ENCODE measurements at regions not wholly inside any gene's neighbourhood (a gene's known extent, or its start where the extent isn't known, plus 50 kb on each side); places are given as distances from the start of the nearest gene placed in this dataset.

DNA sequence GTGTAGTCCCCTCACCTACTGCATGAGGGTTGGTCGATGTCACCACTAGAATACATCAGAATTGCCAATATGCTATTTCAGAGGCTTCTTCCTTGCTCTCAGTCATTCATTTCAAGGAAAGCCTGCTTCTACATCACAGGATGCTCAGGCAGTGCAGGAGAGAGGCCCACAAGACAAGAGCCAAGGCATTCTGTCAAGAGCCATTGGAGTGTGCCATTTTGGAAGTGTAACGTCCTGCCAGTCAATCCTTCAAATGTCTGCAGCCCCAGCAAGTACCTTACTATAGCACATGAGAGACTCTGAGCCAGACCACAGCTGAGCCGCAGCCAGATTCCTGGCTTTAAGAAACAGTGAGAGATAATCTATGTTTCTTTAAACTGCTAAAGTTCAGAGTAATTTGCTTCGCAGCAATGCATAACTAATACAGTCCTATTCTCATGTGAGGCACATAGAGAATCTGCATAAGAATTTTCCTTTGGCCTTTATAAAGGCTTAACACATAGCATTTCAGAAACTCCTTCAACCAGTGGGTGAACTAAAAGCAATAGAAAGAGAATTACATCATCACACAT lies 166.5 kb upstream of the GNAI1 start:
- no peak overlapping the region for H3K4me3 ChIP-seq (replicated peaks in 1 of 2; ENCODE audit: low read depth in 2 of 2, low read length in 2 of 2)
- TF ChIP-seq, protein P1, sequence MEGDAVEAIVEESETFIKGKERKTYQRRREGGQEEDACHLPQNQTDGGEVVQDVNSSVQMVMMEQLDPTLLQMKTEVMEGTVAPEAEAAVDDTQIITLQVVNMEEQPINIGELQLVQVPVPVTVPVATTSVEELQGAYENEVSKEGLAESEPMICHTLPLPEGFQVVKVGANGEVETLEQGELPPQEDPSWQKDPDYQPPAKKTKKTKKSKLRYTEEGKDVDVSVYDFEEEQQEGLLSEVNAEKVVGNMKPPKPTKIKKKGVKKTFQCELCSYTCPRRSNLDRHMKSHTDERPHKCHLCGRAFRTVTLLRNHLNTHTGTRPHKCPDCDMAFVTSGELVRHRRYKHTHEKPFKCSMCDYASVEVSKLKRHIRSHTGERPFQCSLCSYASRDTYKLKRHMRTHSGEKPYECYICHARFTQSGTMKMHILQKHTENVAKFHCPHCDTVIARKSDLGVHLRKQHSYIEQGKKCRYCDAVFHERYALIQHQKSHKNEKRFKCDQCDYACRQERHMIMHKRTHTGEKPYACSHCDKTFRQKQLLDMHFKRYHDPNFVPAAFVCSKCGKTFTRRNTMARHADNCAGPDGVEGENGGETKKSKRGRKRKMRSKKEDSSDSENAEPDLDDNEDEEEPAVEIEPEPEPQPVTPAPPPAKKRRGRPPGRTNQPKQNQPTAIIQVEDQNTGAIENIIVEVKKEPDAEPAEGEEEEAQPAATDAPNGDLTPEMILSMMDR (IDR thresholded peaks at IDR 0.05; ENCODE audit: low read depth, low read length), result no peak
- no peak for DNase-seq (ENCODE audit: low read depth in 2 of 2)

- DNase-seq (ENCODE audit: low read depth in 2 of 2), result no peak
- TF ChIP-seq, protein P1 (IDR thresholded peaks at IDR 0.05; ENCODE audit: low read depth, low read length), result no peak
- no peak overlapping the region for H3K4me3 ChIP-seq (replicated peaks in 1 of 2; ENCODE audit: low read depth in 2 of 2, low read length in 2 of 2)
Observed at GRCh38 chr7:79965946-79966345, 168.7 kb upstream of the GNAI1 start.

DNA sequence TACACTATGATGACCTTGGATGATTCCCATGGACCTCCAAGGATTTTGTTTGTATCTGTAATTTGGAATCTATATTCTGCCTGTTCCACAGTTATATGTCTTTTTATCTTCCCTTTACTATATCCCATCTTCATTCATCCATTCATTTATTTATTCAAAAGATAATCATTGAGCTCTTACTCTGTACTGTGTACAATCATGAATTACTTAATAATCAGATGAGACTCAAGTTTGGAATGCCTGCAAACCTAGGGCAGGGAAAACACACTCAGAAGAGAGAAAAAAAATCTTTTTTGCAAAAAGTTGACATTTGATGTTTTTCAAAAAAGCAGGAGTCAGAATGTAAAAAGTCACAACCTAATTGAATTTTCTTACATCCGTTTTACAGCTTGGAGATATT lies 170.2 kb upstream of the GNAI1 start:
- H3K4me3 ChIP-seq (replicated peaks in 1 of 2; ENCODE audit: low read depth in 2 of 2, low read length in 2 of 2), result no peak overlapping the region
- DNase-seq (ENCODE audit: low read depth in 2 of 2), result no peak
- TF ChIP-seq, protein P1 (IDR thresholded peaks at IDR 0.05; ENCODE audit: low read depth, low read length), result no peak

GRCh38 chr7:79953130-79953529 lies 181.5 kb upstream of the GNAI1 start:
- no peak for DNase-seq (ENCODE audit: low read depth in 2 of 2)
- TF ChIP-seq, protein P1 (IDR thresholded peaks at IDR 0.05; ENCODE audit: low read depth, low read length), result no peak
- H3K4me3 ChIP-seq (replicated peaks in 1 of 2; ENCODE audit: low read depth in 2 of 2, low read length in 2 of 2), result no peak overlapping the region

GRCh38 chr7:79952399-79952798 lies 182.2 kb upstream of the GNAI1 start:
- TF ChIP-seq, protein P1 (IDR thresholded peaks at IDR 0.05; ENCODE audit: low read depth, low read length), result no peak
- no peak for DNase-seq (ENCODE audit: low read depth in 2 of 2)
- no peak overlapping the region for H3K4me3 ChIP-seq (replicated peaks in 1 of 2; ENCODE audit: low read depth in 2 of 2, low read length in 2 of 2)

GRCh38 chr7:79951415-79951814 lies 183.2 kb upstream of the GNAI1 start:
- no peak for DNase-seq (ENCODE audit: low read depth in 2 of 2)
- no peak overlapping the region for H3K4me3 ChIP-seq (replicated peaks in 1 of 2; ENCODE audit: low read depth in 2 of 2, low read length in 2 of 2)
- TF ChIP-seq, protein P1 (IDR thresholded peaks at IDR 0.05; ENCODE audit: low read depth, low read length), result no peak

DNA sequence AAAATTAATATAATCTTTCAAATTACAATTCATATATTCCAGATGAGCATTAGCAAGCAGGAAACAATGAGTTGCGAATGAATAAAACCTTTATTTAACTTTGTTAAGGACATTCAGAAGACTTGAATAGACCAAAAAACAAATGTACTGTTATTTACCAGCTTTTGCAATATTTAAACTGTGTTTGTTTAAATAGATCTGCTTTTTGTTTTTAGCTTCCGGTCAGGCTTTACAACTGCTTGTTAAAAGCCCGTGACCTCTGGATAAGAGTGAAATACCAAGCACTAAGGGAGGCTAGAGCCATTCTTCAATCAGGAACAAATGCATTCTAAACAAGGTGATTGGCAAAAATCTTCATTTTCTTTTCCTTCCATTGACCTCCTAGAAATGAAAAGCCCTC lies 184.9 kb upstream of the GNAI1 start:
- TF ChIP-seq, protein P1 (IDR thresholded peaks at IDR 0.05; ENCODE audit: low read depth, low read length), result no peak
- no peak for DNase-seq (ENCODE audit: low read depth in 2 of 2)
- H3K4me3 ChIP-seq (replicated peaks in 1 of 2; ENCODE audit: low read depth in 2 of 2, low read length in 2 of 2), result no peak overlapping the region

Measured in cardiac fibroblast (primary cell).